ENCODE measurements at regions not wholly inside any gene's neighbourhood (a gene's known extent, or its start where the extent isn't known, plus 50 kb on each side); places are given as distances from the start of the nearest gene placed in this dataset.

GRCh38 chr1:203985044-203985443 is 87.9 kb upstream of the SOX13 start (continued):
- TF ChIP-seq TAF7 (optimal IDR thresholded peaks at IDR 0.05; ENCODE audit: borderline replicate concordance, low read depth, low read length) (peak; percentile 18), TEAD4 (IDR thresholded peaks at IDR 0.05; ENCODE audit: low read depth, low read length) (peak; percentile 100), CEBPB (IDR thresholded peaks at IDR 0.05; ENCODE audit: low read depth, low read length) (no peak), HDAC2 (IDR thresholded peaks at IDR 0.05; ENCODE audit: borderline replicate concordance in 1 of 2, low read depth in 2 of 2, low read length in 2 of 2) (peak; percentile 53 to 89; a peak in 1 of 4 replicates), BCL11A (IDR thresholded peaks at IDR 0.05; ENCODE audit: low read depth in 2 of 2, low read length in 2 of 2) (peak; percentile 98), RXRA (IDR thresholded peaks at IDR 0.05; ENCODE audit: insufficient read depth, low read depth, low read length) (0 out of 2 replicates have a peak, but pooled peaks have one; percentile 44), KDM1A (IDR thresholded peaks at IDR 0.05; ENCODE audit: borderline replicate concordance, low read length) (no peak), FOSL1 (IDR thresholded peaks at IDR 0.05; ENCODE audit: insufficient read depth, low read depth, low read length) (no peak), TBP (IDR thresholded peaks at IDR 0.05; ENCODE audit: low read depth, low read length) (no peak)
- TF ChIP-seq, protein P1, sequence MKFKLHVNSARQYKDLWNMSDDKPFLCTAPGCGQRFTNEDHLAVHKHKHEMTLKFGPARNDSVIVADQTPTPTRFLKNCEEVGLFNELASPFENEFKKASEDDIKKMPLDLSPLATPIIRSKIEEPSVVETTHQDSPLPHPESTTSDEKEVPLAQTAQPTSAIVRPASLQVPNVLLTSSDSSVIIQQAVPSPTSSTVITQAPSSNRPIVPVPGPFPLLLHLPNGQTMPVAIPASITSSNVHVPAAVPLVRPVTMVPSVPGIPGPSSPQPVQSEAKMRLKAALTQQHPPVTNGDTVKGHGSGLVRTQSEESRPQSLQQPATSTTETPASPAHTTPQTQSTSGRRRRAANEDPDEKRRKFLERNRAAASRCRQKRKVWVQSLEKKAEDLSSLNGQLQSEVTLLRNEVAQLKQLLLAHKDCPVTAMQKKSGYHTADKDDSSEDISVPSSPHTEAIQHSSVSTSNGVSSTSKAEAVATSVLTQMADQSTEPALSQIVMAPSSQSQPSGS (IDR thresholded peaks at IDR 0.05; ENCODE audit: low read length): peak; percentile 89
